ENCODE measurements at regions not wholly inside any gene's neighbourhood (a gene's known extent, or its start where the extent isn't known, plus 50 kb on each side); places are given as distances from the start of the nearest gene placed in this dataset.

DNA sequence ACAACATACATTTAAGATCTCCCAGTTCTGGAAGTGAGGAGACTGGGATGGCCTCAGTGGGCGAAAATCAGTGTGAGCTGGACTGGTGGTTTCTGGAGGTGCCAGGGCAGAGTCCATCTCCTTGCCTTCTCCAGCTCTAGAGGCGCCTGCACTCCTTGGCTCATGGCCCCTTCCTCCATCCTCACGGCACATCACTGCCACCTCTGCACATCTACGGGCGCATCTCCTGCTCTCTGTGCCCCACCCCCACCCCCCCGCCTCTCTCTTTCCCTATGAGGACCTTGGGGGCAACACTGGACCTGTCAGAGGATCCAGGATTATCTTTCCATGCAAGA, 62.8 kb upstream of the DIO3 start:
- no peak overlapping the region for H3K4me3 ChIP-seq
- peaks cover 27% of the 10 kb centered on the region for H3K4me1 Mint-ChIP-seq
- DNase-seq (ENCODE audit: low spot score), result no peak

More for the DNA sequence above, 62.8 kb upstream of the DIO3 start:
- TF ChIP-seq NANOG (IDR thresholded peaks at IDR 0.05; ENCODE audit: borderline replicate concordance) (no peak), JUNB (IDR thresholded peaks at IDR 0.05; ENCODE audit: unreplicated experiment) (no peak), ZNF331 (CRISPR knock-in tag; IDR thresholded peaks at IDR 0.05; ENCODE audit: low read depth) (no peak), CREB1 (CRISPR knock-in tag; IDR thresholded peaks at IDR 0.05; ENCODE audit: low read depth) (no peak), EZH2phosphoT487 (IDR thresholded peaks at IDR 0.05; ENCODE audit: unreplicated experiment) (no peak), EZH2 (IDR thresholded peaks at IDR 0.05; ENCODE audit: low read depth, unreplicated experiment) (no peak), STAT1 (IDR thresholded peaks at IDR 0.05; ENCODE audit: unreplicated experiment) (no peak), POLR2AphosphoS5 (IDR thresholded peaks at IDR 0.05; ENCODE audit: low read depth) (no peak)
- TF ChIP-seq, protein P1, sequence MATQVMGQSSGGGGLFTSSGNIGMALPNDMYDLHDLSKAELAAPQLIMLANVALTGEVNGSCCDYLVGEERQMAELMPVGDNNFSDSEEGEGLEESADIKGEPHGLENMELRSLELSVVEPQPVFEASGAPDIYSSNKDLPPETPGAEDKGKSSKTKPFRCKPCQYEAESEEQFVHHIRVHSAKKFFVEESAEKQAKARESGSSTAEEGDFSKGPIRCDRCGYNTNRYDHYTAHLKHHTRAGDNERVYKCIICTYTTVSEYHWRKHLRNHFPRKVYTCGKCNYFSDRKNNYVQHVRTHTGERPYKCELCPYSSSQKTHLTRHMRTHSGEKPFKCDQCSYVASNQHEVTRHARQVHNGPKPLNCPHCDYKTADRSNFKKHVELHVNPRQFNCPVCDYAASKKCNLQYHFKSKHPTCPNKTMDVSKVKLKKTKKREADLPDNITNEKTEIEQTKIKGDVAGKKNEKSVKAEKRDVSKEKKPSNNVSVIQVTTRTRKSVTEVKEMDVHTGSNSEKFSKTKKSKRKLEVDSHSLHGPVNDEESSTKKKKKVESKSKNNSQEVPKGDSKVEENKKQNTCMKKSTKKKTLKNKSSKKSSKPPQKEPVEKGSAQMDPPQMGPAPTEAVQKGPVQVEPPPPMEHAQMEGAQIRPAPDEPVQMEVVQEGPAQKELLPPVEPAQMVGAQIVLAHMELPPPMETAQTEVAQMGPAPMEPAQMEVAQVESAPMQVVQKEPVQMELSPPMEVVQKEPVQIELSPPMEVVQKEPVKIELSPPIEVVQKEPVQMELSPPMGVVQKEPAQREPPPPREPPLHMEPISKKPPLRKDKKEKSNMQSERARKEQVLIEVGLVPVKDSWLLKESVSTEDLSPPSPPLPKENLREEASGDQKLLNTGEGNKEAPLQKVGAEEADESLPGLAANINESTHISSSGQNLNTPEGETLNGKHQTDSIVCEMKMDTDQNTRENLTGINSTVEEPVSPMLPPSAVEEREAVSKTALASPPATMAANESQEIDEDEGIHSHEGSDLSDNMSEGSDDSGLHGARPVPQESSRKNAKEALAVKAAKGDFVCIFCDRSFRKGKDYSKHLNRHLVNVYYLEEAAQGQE (IDR thresholded peaks at IDR 0.05; ENCODE audit: unreplicated experiment), result no peak
- TF ChIP-seq, protein P2, sequence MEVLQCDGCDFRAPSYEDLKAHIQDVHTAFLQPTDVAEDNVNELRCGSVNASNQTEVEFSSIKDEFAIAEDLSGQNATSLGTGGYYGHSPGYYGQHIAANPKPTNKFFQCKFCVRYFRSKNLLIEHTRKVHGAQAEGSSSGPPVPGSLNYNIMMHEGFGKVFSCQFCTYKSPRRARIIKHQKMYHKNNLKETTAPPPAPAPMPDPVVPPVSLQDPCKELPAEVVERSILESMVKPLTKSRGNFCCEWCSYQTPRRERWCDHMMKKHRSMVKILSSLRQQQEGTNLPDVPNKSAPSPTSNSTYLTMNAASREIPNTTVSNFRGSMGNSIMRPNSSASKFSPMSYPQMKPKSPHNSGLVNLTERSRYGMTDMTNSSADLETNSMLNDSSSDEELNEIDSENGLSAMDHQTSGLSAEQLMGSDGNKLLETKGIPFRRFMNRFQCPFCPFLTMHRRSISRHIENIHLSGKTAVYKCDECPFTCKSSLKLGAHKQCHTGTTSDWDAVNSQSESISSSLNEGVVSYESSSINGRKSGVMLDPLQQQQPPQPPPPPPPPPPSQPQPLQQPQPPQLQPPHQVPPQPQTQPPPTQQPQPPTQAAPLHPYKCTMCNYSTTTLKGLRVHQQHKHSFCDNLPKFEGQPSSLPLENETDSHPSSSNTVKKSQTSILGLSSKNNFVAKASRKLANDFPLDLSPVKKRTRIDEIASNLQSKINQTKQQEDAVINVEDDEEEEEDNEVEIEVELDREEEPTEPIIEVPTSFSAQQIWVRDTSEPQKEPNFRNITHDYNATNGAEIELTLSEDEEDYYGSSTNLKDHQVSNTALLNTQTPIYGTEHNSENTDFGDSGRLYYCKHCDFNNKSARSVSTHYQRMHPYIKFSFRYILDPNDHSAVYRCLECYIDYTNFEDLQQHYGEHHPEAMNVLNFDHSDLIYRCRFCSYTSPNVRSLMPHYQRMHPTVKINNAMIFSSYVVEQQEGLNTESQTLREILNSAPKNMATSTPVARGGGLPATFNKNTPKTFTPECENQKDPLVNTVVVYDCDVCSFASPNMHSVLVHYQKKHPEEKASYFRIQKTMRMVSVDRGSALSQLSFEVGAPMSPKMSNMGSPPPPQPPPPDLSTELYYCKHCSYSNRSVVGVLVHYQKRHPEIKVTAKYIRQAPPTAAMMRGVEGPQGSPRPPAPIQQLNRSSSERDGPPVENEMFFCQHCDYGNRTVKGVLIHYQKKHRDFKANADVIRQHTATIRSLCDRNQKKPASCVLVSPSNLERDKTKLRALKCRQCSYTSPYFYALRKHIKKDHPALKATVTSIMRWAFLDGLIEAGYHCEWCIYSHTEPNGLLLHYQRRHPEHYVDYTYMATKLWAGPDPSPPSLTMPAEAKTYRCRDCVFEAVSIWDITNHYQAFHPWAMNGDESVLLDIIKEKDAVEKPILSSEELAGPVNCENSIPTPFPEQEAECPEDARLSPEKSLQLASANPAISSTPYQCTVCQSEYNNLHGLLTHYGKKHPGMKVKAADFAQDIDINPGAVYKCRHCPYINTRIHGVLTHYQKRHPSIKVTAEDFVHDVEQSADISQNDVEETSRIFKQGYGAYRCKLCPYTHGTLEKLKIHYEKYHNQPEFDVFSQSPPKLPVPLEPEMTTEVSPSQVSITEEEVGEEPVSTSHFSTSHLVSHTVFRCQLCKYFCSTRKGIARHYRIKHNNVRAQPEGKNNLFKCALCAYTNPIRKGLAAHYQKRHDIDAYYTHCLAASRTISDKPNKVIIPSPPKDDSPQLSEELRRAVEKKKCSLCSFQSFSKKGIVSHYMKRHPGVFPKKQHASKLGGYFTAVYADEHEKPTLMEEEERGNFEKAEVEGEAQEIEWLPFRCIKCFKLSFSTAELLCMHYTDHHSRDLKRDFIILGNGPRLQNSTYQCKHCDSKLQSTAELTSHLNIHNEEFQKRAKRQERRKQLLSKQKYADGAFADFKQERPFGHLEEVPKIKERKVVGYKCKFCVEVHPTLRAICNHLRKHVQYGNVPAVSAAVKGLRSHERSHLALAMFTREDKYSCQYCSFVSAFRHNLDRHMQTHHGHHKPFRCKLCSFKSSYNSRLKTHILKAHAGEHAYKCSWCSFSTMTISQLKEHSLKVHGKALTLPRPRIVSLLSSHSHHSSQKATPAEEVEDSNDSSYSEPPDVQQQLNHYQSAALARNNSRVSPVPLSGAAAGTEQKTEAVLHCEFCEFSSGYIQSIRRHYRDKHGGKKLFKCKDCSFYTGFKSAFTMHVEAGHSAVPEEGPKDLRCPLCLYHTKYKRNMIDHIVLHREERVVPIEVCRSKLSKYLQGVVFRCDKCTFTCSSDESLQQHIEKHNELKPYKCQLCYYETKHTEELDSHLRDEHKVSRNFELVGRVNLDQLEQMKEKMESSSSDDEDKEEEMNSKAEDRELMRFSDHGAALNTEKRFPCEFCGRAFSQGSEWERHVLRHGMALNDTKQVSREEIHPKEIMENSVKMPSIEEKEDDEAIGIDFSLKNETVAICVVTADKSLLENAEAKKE (CRISPR knock-in tag; IDR thresholded peaks at IDR 0.05), result no peak
- TF ChIP-seq, protein P3, sequence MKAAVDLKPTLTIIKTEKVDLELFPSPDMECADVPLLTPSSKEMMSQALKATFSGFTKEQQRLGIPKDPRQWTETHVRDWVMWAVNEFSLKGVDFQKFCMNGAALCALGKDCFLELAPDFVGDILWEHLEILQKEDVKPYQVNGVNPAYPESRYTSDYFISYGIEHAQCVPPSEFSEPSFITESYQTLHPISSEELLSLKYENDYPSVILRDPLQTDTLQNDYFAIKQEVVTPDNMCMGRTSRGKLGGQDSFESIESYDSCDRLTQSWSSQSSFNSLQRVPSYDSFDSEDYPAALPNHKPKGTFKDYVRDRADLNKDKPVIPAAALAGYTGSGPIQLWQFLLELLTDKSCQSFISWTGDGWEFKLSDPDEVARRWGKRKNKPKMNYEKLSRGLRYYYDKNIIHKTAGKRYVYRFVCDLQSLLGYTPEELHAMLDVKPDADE (IDR thresholded peaks at IDR 0.05), result no peak
- TF ChIP-seq, protein P4, sequence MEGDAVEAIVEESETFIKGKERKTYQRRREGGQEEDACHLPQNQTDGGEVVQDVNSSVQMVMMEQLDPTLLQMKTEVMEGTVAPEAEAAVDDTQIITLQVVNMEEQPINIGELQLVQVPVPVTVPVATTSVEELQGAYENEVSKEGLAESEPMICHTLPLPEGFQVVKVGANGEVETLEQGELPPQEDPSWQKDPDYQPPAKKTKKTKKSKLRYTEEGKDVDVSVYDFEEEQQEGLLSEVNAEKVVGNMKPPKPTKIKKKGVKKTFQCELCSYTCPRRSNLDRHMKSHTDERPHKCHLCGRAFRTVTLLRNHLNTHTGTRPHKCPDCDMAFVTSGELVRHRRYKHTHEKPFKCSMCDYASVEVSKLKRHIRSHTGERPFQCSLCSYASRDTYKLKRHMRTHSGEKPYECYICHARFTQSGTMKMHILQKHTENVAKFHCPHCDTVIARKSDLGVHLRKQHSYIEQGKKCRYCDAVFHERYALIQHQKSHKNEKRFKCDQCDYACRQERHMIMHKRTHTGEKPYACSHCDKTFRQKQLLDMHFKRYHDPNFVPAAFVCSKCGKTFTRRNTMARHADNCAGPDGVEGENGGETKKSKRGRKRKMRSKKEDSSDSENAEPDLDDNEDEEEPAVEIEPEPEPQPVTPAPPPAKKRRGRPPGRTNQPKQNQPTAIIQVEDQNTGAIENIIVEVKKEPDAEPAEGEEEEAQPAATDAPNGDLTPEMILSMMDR (conservative IDR thresholded peaks at IDR 0.05; ENCODE audit: low read depth in 2 of 2), result no peak
- no peaks in the 10 kb centered on the region for H3K36me3 ChIP-seq (ENCODE audit: insufficient read depth)
- H3K27me3 ChIP-seq (ENCODE audit: insufficient read depth), result no peaks in the 10 kb centered on the region
- ATAC-seq, result no peak
- H3F3A ChIP-seq (replicated peaks; ENCODE audit: low read depth), result no peaks in the 10 kb centered on the region
- no peaks in the 10 kb centered on the region for H4K20me1 ChIP-seq (replicated peaks; ENCODE audit: insufficient read depth)
- H3K4me1 ChIP-seq (ENCODE audit: insufficient read depth), result peaks cover 9% of the 10 kb centered on the region; the same call in 1 of the 2 replicates
- no peaks in the 10 kb centered on the region for H3K9me2 ChIP-seq (ENCODE audit: insufficient read depth)
- H3K27ac ChIP-seq (ENCODE audit: low read depth), result no peak overlapping the region
- H3K36me3 Mint-ChIP-seq (ENCODE audit: low read depth), result 0 out of 3 replicates have a peak, but pooled peaks cover 2% of the 10 kb centered on the region
- H3K4me2 ChIP-seq, result no peak overlapping the region
- H3K9me3 Mint-ChIP-seq, result peaks cover 6% of the 10 kb centered on the region; the same call in 1 of the 3 replicates
- no peaks in the 10 kb centered on the region for H3K79me2 ChIP-seq (replicated peaks; ENCODE audit: insufficient read depth)
- no peak overlapping the region for H2AFZ ChIP-seq
- no peak overlapping the region for H3K27ac Mint-ChIP-seq
- peaks cover 11% of the 10 kb centered on the region for H3K27me3 Mint-ChIP-seq (ENCODE audit: insufficient read depth, low read depth, poor library complexity)
- no peak overlapping the region for H3K4me3 Mint-ChIP-seq
